Thoracic aorta (tissue), 2 donors: ENCODE measurements at regions not wholly inside any gene's neighbourhood (a gene's known extent, or its start where the extent isn't known, plus 50 kb on each side); places are given as distances from the start of the nearest gene placed in this dataset.

Experiments
- ATAC-seq: fragments of 150-250 bp; one replicate; pipeline ENCODE4 v1.8.0; 2017; ENCODE audit warnings: low read depth; ENCODE audit not compliant: insufficient number of reproducible peaks, low FRiP score
- DNase-seq: peaks from one replicate; pipeline ENCODE4 v3.0.0-alpha.2; 2020; ENCODE audit warnings: low spot score
- H3K27ac ChIP-seq, 2 donors: fragments of 200-600 bp; sonication (generic); 1 replicate in 1 of 2; 2 replicates in 1 of 2; pipeline ENCODE4 v1.5.1; 2016; ENCODE audit warnings: mild to moderate bottlenecking in 2 of 2, moderate library complexity in 2 of 2
- H3K27me3 ChIP-seq: fragments of 200-600 bp; sonication (generic); replicated peaks from 2 replicates; pipeline ENCODE4 v1.6.0; 2016; ENCODE audit warnings: mild to moderate bottlenecking; ENCODE audit not compliant: insufficient read depth
- H3K36me3 ChIP-seq: fragments of 200-600 bp; sonication (generic); one replicate; pipeline ENCODE4 v1.5.1; 2016
- H3K4me1 ChIP-seq, 2 donors: fragments of 200-600 bp; sonication (generic); 1 replicate in 1 of 2; 2 replicates in 1 of 2; pipeline versions ENCODE4 v1.5.1 to v1.6.0; 2016; ENCODE audit warnings: low read depth in 2 of 2, mild to moderate bottlenecking in 1 of 2; ENCODE audit not compliant: control insufficient read depth in 1 of 2
- H3K4me3 ChIP-seq: fragments of 200-600 bp; sonication (generic); 2 replicates; pipeline ENCODE4 v1.5.1; 2016; ENCODE audit warnings: mild to moderate bottlenecking
- H3K9me3 ChIP-seq: fragments of 200-600 bp; sonication (generic); 2 replicates; pipeline ENCODE4 v1.5.1; 2016
- CTCF ChIP-seq: fragments of 200-600 bp; sonication (generic); IDR thresholded peaks from one replicate; pipeline ENCODE4 v1.5.1; 2019; ENCODE audit warnings: antibody characterized with exemption

GRCh38 chr13:39811051-39811450 is 155.6 kb downstream of the COG6 start:
- no peak for ATAC-seq

DNA sequence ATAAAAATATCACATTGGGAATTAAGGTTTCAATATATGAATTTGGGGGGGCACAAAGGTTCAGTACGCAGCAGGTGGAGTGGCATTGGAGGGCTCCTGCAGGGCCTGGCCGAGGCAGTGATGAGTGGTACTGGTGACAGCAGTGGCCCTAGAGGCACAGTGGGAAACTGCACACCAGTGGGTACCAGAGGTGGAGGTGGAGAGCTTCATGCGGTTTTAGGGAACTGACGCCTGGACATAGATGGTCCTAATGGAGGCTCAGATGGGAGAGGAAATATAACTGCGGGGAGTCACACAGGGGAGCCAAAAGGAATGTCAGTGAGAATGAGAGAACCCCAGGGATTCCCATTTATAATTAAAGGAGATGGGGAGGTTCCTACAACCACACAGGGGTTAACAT is 156.2 kb downstream of the COG6 start:
- Histone ChIP-seq H3K9me3 (no peaks in the 10 kb centered on the region), H3K4me1 (no peaks in the 10 kb centered on the region), H3K4me3 (no peak overlapping the region), H3K27ac (no peak overlapping the region), H3K27me3 (no peaks in the 10 kb centered on the region), H3K36me3 (no peaks in the 10 kb centered on the region)
- no peak for TF ChIP-seq CTCF
- DNase-seq (no peak), ATAC-seq (no peak)

More at GRCh38 chr13:39811051-39811450, 155.6 kb downstream of the COG6 start:
- Histone ChIP-seq H3K4me3 (no peak overlapping the region), H3K9me3 (no peaks in the 10 kb centered on the region), H3K36me3 (no peaks in the 10 kb centered on the region), H3K27me3 (no peaks in the 10 kb centered on the region), H3K27ac (no peak overlapping the region), H3K4me1 (no peaks in the 10 kb centered on the region)
- DNase-seq: no peak
- TF ChIP-seq CTCF: no peak

DNA sequence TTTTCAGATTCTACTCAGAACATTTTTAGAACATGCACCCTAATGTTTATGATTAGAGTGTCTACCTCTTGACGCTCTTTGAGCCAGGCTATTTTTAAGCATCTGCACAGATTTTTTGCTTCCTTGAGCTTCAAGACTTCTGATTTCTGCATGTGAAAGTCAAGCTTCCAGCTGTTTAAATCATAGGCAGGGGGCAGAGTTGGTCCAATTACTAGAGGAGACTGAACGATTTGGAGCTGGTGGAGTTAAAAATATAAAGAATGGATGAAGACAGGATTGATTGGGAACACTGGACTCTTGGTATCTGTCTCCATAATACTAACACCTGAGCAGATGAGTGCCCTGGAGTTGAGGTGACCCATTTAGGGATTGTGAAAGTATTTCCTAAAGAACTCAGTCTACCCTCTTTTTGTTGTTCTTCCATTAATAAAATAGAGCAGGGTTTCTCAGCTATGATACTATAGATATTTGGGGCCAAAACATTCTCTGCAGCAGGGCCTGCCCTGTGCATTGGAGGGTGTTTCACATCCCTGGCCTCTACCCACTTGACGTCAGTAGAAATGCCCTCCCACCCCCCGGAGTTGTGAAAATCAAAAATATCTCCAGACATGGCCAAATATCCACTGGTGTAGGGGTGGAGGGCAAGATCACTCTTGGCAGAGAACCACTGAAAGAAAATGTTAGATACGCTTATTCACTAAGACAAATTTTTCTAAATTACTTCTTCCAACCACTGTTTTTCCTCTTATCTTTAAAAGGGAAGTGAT is 160.1 kb downstream of the COG6 start:
- Histone ChIP-seq H3K36me3 (no peaks in the 10 kb centered on the region), H3K9me3 (no peaks in the 10 kb centered on the region), H3K27me3 (no peaks in the 10 kb centered on the region), H3K4me1 (no peaks in the 10 kb centered on the region), H3K27ac (no peak overlapping the region), H3K4me3 (no peak overlapping the region)
- TF ChIP-seq CTCF: no peak
- DNase-seq: no peak
- ATAC-seq: no peak

GRCh38 chr13:39816936-39817335 is 161.5 kb downstream of the COG6 start:
- H3K4me1 ChIP-seq: no peaks in the 10 kb centered on the region
- no peak overlapping the region for H3K27ac ChIP-seq
- no peak for DNase-seq
- TF ChIP-seq CTCF: no peak
- ATAC-seq: no peak
- H3K27me3 ChIP-seq: no peaks in the 10 kb centered on the region
- no peaks in the 10 kb centered on the region for H3K36me3 ChIP-seq
- H3K9me3 ChIP-seq: no peaks in the 10 kb centered on the region
- no peak overlapping the region for H3K4me3 ChIP-seq

- H3K27ac ChIP-seq: no peak overlapping the region
- no peak for ATAC-seq
- H3K4me3 ChIP-seq: no peak overlapping the region
- H3K27me3 ChIP-seq: no peaks in the 10 kb centered on the region
- no peaks in the 10 kb centered on the region for H3K4me1 ChIP-seq
- DNase-seq: no peak
- no peaks in the 10 kb centered on the region for H3K36me3 ChIP-seq
- no peaks in the 10 kb centered on the region for H3K9me3 ChIP-seq
- no peak for TF ChIP-seq CTCF
Measured at GRCh38 chr13:39818953-39819352, 163.5 kb downstream of the COG6 start.
